Gastrocnemius medialis (tissue), 4 donors: ENCODE measurements at regions not wholly inside any gene's neighbourhood (a gene's known extent, or its start where the extent isn't known, plus 50 kb on each side); places are given as distances from the start of the nearest gene placed in this dataset.

Experiments
- POLR2A ChIP-seq, 2 donors: fragments of 450-650 bp; IDR thresholded peaks; one replicate each; pipeline ENCODE4 v1.6.1; 2017; ENCODE audit warnings: antibody characterized with exemption in 2 of 2, mild to moderate bottlenecking in 2 of 2, moderate library complexity in 2 of 2
- TF ChIP-seq, protein P1 (sequence below), 5 experiments: fragments of 450-650 bp in 3 of 5; fragments of 200-600 bp in 2 of 5; sonication (generic) in 2 of 5; IDR thresholded peaks in 4 of 5; conservative IDR thresholded peaks in 1 of 5; 1 replicate in 4 of 5; 2 replicates in 1 of 5; pipeline ENCODE4 v1.5.1; 2016 to 2019; ENCODE audit warnings: antibody characterized with exemption in 5 of 5, mild to moderate bottlenecking in 3 of 5, moderate library complexity in 3 of 5

DNA sequence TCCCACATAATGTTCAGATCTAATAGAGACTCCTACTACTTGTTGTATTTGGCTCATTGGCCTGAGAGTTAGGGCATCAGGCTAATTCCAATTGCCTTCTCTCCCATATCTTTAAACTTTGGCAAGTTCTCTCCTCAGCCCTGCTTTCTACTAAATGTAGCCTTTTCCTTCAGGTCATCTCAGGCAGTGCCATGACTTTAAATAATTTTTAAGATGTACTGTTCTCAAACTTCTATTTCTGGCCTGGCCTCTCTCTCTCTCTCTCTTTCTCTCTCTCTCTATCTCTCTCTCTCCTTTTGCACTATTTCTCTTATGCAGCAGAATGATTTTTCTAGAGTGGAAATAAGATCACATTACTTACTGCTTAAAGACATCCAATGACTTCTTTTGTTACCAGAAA lies 114.5 kb upstream of the PAQR3 start:
- TF ChIP-seq, protein P1, sequence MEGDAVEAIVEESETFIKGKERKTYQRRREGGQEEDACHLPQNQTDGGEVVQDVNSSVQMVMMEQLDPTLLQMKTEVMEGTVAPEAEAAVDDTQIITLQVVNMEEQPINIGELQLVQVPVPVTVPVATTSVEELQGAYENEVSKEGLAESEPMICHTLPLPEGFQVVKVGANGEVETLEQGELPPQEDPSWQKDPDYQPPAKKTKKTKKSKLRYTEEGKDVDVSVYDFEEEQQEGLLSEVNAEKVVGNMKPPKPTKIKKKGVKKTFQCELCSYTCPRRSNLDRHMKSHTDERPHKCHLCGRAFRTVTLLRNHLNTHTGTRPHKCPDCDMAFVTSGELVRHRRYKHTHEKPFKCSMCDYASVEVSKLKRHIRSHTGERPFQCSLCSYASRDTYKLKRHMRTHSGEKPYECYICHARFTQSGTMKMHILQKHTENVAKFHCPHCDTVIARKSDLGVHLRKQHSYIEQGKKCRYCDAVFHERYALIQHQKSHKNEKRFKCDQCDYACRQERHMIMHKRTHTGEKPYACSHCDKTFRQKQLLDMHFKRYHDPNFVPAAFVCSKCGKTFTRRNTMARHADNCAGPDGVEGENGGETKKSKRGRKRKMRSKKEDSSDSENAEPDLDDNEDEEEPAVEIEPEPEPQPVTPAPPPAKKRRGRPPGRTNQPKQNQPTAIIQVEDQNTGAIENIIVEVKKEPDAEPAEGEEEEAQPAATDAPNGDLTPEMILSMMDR (IDR thresholded peaks at IDR 0.05 in 4 of 5, conservative IDR thresholded peaks at IDR 0.05 in 1 of 5), result no peak
- no peak for TF ChIP-seq POLR2A (IDR thresholded peaks at IDR 0.05)
